K562 (cell line): ENCODE measurements at regions not wholly inside any gene's neighbourhood (a gene's known extent, or its start where the extent isn't known, plus 50 kb on each side); places are given as distances from the start of the nearest gene placed in this dataset.

ENCODE experiments used
- ARNT ChIP-seq, 2 experiments: fragments of 450-650 bp; IDR thresholded peaks; 2 replicates each; pipeline ENCODE4 v1.6.1; 2016; ENCODE audit warnings: mild to moderate bottlenecking in 1 of 2
- ELF1 ChIP-seq: fragments of 200-800 bp; sonication (Bioruptor generic); IDR thresholded peaks from 2 replicates; pipeline ENCODE4 v1.6.1; 2016; ENCODE audit warnings: missing genetic modification characterization, missing compliant biosample characterization
- MYC ChIP-seq, 2 experiments: fragments of 250-450 bp in 1 of 2; sonication (Bioruptor Pico) in 1 of 2; IDR thresholded peaks; 2 replicates each; pipeline versions ENCODE4 v1.5.1 to v1.6.1; 2012 to 2021; ENCODE audit warnings: low read depth in 2 of 2, borderline replicate concordance in 1 of 2, improper control_type of control experiment in 1 of 2, low read length in 1 of 2, mild to moderate bottlenecking in 1 of 2, moderate library complexity in 1 of 2
- STAT5A ChIP-seq: IDR thresholded peaks from 2 replicates; pipeline ENCODE4 v1.6.1; 2012; ENCODE audit warnings: low read length, inconsistent platforms, borderline replicate concordance
- ZBTB17 ChIP-seq: fragments of 450-650 bp; formaldehyde crosslinking; IDR thresholded peaks from 2 replicates; pipeline ENCODE4 v1.4.0; 2020; ENCODE audit warnings: mild to moderate bottlenecking
- TF ChIP-seq, protein P1 (sequence below): sonication (generic); formaldehyde crosslinking; IDR thresholded peaks from 2 replicates; pipeline ENCODE4 v1.8.0; 2022; ENCODE audit warnings: mild to moderate bottlenecking, missing genetic modification reagents
- TF ChIP-seq, protein P2 (sequence below): sonication (generic); formaldehyde crosslinking; IDR thresholded peaks from 2 replicates; pipeline ENCODE4 v1.8.0; 2022; ENCODE audit warnings: missing genetic modification reagents, mild to moderate bottlenecking, borderline replicate concordance

DNA sequence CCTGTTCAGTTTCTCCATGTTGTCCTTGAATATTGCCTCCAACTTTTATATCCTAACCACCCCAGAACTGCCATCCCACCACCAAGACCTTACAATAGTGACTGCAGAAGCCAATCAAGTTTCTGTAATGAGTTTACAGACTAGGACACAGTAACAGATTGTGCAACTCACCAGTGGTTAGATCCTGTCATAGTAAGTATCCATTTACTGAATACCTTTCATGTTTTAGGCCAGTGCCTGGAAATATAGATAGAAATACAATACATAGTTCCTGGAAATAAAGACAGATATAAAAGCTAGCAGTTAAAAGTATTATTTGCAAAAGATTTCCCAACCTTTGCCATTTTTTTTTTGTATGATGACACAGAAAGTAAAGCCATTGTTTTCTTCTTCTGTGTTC is 471.8 kb upstream of the BTBD3 start (continued):
- TF ChIP-seq MYC (IDR thresholded peaks at IDR 0.05; ENCODE audit: low read depth, low read length) (no peak), MYC (CRISPR knock-in tag; IDR thresholded peaks at IDR 0.05; ENCODE audit: borderline replicate concordance, low read depth) (no peak), ZBTB17 (CRISPR knock-in tag) (no peak), STAT5A (no peak), ARNT (IDR thresholded peaks at IDR 0.05) (no peak), ELF1 (no peak)
- TF ChIP-seq, protein P1, sequence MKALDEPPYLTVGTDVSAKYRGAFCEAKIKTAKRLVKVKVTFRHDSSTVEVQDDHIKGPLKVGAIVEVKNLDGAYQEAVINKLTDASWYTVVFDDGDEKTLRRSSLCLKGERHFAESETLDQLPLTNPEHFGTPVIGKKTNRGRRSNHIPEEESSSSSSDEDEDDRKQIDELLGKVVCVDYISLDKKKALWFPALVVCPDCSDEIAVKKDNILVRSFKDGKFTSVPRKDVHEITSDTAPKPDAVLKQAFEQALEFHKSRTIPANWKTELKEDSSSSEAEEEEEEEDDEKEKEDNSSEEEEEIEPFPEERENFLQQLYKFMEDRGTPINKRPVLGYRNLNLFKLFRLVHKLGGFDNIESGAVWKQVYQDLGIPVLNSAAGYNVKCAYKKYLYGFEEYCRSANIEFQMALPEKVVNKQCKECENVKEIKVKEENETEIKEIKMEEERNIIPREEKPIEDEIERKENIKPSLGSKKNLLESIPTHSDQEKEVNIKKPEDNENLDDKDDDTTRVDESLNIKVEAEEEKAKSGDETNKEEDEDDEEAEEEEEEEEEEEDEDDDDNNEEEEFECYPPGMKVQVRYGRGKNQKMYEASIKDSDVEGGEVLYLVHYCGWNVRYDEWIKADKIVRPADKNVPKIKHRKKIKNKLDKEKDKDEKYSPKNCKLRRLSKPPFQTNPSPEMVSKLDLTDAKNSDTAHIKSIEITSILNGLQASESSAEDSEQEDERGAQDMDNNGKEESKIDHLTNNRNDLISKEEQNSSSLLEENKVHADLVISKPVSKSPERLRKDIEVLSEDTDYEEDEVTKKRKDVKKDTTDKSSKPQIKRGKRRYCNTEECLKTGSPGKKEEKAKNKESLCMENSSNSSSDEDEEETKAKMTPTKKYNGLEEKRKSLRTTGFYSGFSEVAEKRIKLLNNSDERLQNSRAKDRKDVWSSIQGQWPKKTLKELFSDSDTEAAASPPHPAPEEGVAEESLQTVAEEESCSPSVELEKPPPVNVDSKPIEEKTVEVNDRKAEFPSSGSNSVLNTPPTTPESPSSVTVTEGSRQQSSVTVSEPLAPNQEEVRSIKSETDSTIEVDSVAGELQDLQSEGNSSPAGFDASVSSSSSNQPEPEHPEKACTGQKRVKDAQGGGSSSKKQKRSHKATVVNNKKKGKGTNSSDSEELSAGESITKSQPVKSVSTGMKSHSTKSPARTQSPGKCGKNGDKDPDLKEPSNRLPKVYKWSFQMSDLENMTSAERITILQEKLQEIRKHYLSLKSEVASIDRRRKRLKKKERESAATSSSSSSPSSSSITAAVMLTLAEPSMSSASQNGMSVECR (CRISPR knock-in tag) = no peak
- TF ChIP-seq, protein P2, sequence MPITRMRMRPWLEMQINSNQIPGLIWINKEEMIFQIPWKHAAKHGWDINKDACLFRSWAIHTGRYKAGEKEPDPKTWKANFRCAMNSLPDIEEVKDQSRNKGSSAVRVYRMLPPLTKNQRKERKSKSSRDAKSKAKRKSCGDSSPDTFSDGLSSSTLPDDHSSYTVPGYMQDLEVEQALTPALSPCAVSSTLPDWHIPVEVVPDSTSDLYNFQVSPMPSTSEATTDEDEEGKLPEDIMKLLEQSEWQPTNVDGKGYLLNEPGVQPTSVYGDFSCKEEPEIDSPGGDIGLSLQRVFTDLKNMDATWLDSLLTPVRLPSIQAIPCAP (CRISPR knock-in tag) = no peak
- TF ChIP-seq, all 486 proteins: peak for 0
